ENCODE measurements at regions not wholly inside any gene's neighbourhood (a gene's known extent, or its start where the extent isn't known, plus 50 kb on each side); places are given as distances from the start of the nearest gene placed in this dataset.
"Not testable (repeated sequence)": the region's sequence is repeated elsewhere in the genome, so short reads cannot be mapped to it uniquely, and the experiment has no call there.

- no peak for DNase-seq
Measured at GRCh38 chr14:80291101-80291500, 79.8 kb upstream of the DIO2 start.

DNA sequence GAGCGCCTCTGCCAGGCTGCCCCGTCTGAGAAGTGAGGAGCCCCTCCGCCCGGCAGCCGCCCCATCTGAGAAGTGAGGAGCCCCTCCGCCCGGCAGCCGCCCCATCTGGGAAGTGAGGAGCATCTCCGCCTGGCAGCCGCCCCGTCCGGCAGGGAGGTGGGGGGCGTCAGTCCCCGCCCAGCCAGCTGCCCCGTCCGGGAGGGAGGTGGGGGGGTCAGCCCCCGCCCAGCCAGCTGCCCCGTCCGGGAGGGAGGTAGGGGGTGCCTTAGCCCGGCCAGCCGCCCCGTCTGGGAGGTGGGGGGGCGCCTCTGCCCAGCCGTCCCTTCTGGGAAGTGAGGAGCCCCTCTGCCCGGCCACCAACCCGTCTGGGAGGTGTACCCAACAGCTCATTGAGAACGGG is 75.4 kb upstream of the DIO2 start:
- not testable (repeated sequence) for DNase-seq

DNA sequence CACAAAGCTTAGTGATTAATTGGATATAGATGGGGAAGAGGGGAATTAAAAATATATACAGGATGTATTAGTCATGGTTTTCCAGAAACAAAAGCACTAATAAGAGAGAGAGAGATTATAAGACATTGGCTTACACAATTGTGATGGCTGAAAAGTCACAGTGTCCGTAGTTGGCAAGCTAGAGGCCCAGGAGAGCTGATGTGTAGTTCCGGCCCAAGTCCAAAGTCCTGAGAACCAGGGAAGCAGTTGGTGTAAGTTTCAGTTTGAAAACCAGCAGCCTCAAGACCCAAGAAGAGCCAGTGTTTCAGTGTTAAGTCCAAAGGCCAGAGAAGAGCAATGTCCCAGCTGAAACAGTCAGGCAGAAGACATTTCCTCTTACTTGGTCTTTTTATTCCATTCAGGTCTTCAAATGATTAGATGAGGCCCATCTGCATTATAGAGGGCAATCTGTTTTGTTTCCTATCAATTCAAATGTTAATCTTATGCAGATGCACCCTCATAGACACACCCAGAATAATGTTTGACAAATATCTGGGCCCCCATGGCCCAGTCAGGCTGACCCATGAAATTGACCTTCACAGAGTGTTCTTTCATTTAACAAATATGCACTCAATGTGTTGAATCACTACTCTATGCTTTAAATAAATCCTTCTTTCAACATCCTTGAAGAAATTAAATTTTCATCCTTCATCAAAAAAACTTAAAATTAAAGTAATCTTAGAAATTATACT is 67.2 kb upstream of the DIO2 start:
- DNase-seq = no peak

- no peak for DNase-seq
Measured at GRCh38 chr14:80275208-80275850, 64.0 kb upstream of the DIO2 start.

GRCh38 chr14:80274310-80274709 is 63.0 kb upstream of the DIO2 start:
- DNase-seq = not testable (repeated sequence)

GRCh38 chr14:80271389-80271788 is 60.1 kb upstream of the DIO2 start:
- DNase-seq = no peak

- no peak for DNase-seq
Measured at GRCh38 chr14:80269353-80269925, 58.1 kb upstream of the DIO2 start.

GRCh38 chr14:80266930-80267329 is 55.6 kb upstream of the DIO2 start:
- no peak for DNase-seq

GRCh38 chr14:80264702-80265101 is 53.4 kb upstream of the DIO2 start:
- DNase-seq = no peak
